ACHN (cell line): ENCODE measurements at regions not wholly inside any gene's neighbourhood (a gene's known extent, or its start where the extent isn't known, plus 50 kb on each side); places are given as distances from the start of the nearest gene placed in this dataset.
A peak's percentile ranks its signal among the peaks of the same experiment; 100 is the strongest.

Source experiments
- DNase-seq: peaks from one replicate; pipeline ENCODE4 v3.0.0-alpha.2; 2015
- in situ Hi-C: cut with HindIII; loops from 2 replicates; pipeline ENCODE4 v1.10.0; 2017; ENCODE audit warnings: low sequenced_read_pairs, low pct_ligation_motif_present, low pct_unique_long_range_greater_than_20kb

- in situ Hi-C loops = no loop called here
- no peak for DNase-seq
Observed at GRCh38 chr17:73694491-73694890, 50.2 kb upstream of the SDK2 start.

- DNase-seq = no peak
- in situ Hi-C loops = no loop called here
Observed at GRCh38 chr17:73695035-73695738, 50.9 kb upstream of the SDK2 start.

- in situ Hi-C loops = no loop called here
- DNase-seq = no peak
Observed at GRCh38 chr17:73696251-73696650, 52.0 kb upstream of the SDK2 start.

GRCh38 chr17:73697872-73698271 is 53.6 kb upstream of the SDK2 start:
- DNase-seq = no peak
- in situ Hi-C loops = no loop called here

- DNase-seq = no peak
- in situ Hi-C loops = no loop called here
Observed at GRCh38 chr17:73698966-73699365, 54.7 kb upstream of the SDK2 start.

- no peak for DNase-seq
- in situ Hi-C loops = no loop called here
Observed at GRCh38 chr17:73701701-73702100, 57.5 kb upstream of the SDK2 start.

- DNase-seq = no peak
- in situ Hi-C loops = no loop called here
Observed at GRCh38 chr17:73703192-73703591, 58.9 kb upstream of the SDK2 start.

GRCh38 chr17:73703917-73704316 is 59.7 kb upstream of the SDK2 start:
- no peak for DNase-seq
- in situ Hi-C loops = no loop called here

GRCh38 chr17:73705594-73705993 is 61.3 kb upstream of the SDK2 start:
- DNase-seq = peak; percentile 32
- in situ Hi-C loops = no loop called here

GRCh38 chr17:73706428-73706827 is 62.2 kb upstream of the SDK2 start:
- in situ Hi-C loops = no loop called here
- DNase-seq = no peak

GRCh38 chr17:73706858-73707257 is 62.6 kb upstream of the SDK2 start:
- no peak for DNase-seq
- in situ Hi-C loops = no loop called here

GRCh38 chr17:73707358-73707757 is 63.1 kb upstream of the SDK2 start:
- in situ Hi-C loops = no loop called here
- no peak for DNase-seq

GRCh38 chr17:73710095-73710592 is 65.9 kb upstream of the SDK2 start:
- DNase-seq = peak; percentile 59
- in situ Hi-C loops = no loop called here

- no peak for DNase-seq
- in situ Hi-C loops = no loop called here
Observed at GRCh38 chr17:73711184-73711583, 66.9 kb upstream of the SDK2 start.

- DNase-seq = no peak
- in situ Hi-C loops = no loop called here
Observed at GRCh38 chr17:73711916-73712315, 67.7 kb upstream of the SDK2 start.

GRCh38 chr17:73713136-73713535 is 68.9 kb upstream of the SDK2 start:
- in situ Hi-C loops = no loop called here
- DNase-seq = no peak

- in situ Hi-C loops = no loop called here
- no peak for DNase-seq
Observed at GRCh38 chr17:73715769-73716168, 71.5 kb upstream of the SDK2 start.

- no peak for DNase-seq
- in situ Hi-C loops = no loop called here
Observed at GRCh38 chr17:73717690-73718089, 73.4 kb upstream of the SDK2 start.

GRCh38 chr17:73718362-73718761 is 74.1 kb upstream of the SDK2 start:
- in situ Hi-C loops = no loop called here
- no peak for DNase-seq

GRCh38 chr17:73718912-73719311 is 74.7 kb upstream of the SDK2 start:
- DNase-seq = no peak
- in situ Hi-C loops = no loop called here
